DND-41 (cell line): ENCODE measurements at regions not wholly inside any gene's neighbourhood (a gene's known extent, or its start where the extent isn't known, plus 50 kb on each side); places are given as distances from the start of the nearest gene placed in this dataset.
"Not testable (repeated sequence)": the region's sequence is repeated elsewhere in the genome, so short reads cannot be mapped to it uniquely, and the experiment has no call there.

ENCODE experiments used
- EZH2 ChIP-seq: IDR thresholded peaks from 3 replicates; pipeline ENCODE4 v1.6.1; 2012; ENCODE audit warnings: borderline replicate concordance, low read depth, mild to moderate bottlenecking, moderate library complexity, low read length, inconsistent platforms; ENCODE audit not compliant: severe bottlenecking
- TF ChIP-seq, protein P1 (sequence below): IDR thresholded peaks from 2 replicates; pipeline ENCODE4 v1.5.1; 2012; ENCODE audit warnings: borderline replicate concordance, low read length, moderate library complexity, mild to moderate bottlenecking; ENCODE audit not compliant: poor library complexity, severe bottlenecking; ENCODE audit errors: extremely low read depth

- TF ChIP-seq, protein P1, sequence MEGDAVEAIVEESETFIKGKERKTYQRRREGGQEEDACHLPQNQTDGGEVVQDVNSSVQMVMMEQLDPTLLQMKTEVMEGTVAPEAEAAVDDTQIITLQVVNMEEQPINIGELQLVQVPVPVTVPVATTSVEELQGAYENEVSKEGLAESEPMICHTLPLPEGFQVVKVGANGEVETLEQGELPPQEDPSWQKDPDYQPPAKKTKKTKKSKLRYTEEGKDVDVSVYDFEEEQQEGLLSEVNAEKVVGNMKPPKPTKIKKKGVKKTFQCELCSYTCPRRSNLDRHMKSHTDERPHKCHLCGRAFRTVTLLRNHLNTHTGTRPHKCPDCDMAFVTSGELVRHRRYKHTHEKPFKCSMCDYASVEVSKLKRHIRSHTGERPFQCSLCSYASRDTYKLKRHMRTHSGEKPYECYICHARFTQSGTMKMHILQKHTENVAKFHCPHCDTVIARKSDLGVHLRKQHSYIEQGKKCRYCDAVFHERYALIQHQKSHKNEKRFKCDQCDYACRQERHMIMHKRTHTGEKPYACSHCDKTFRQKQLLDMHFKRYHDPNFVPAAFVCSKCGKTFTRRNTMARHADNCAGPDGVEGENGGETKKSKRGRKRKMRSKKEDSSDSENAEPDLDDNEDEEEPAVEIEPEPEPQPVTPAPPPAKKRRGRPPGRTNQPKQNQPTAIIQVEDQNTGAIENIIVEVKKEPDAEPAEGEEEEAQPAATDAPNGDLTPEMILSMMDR = not testable (repeated sequence)
- TF ChIP-seq EZH2 = not testable (repeated sequence)
Observed at GRCh38 chr11:81227409-81227808, 1506.3 kb downstream of the FAM181B start.
